ENCODE measurements at regions not wholly inside any gene's neighbourhood (a gene's known extent, or its start where the extent isn't known, plus 50 kb on each side); places are given as distances from the start of the nearest gene placed in this dataset.
"Not testable (repeated sequence)": the region's sequence is repeated elsewhere in the genome, so short reads cannot be mapped to it uniquely, and the experiment has no call there.

DNA sequence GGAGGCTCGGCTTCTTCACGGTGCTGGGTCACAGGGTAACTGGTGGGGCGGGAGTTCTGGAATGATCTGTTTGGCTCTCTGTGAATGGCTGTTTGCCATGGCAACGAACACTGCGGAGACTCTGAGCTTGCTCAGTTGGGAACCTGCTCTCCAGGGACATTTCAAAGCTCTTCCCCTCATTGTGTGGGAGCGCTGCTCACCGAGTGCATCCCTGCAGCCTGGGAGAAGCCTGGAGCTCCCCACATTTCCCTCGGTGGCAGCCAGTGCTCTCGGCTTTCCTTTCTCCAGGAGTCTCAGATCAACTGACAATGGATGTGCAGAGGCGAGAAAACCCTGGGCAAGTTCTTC, 57.6 kb upstream of the CACUL1 start:
- Histone ChIP-seq H3K4me1 (ENCODE audit: control insufficient read depth, insufficient read depth, low read length) (no peaks in the 10 kb centered on the region), H3K36me3 (ENCODE audit: control insufficient read depth in 2 of 2, insufficient read depth in 1 of 2, low read length in 2 of 2) (no peaks in the 10 kb centered on the region), H3K9me3 (ENCODE audit: control insufficient read depth, insufficient read depth, low read depth, low read length) (no peaks in the 10 kb centered on the region), H3K27ac (ENCODE audit: extremely low read depth, low read depth, low read length) (no peak overlapping the region), H3K4me3 (ENCODE audit: low read depth, low read length) (no peak overlapping the region)
- TF ChIP-seq, protein P1, sequence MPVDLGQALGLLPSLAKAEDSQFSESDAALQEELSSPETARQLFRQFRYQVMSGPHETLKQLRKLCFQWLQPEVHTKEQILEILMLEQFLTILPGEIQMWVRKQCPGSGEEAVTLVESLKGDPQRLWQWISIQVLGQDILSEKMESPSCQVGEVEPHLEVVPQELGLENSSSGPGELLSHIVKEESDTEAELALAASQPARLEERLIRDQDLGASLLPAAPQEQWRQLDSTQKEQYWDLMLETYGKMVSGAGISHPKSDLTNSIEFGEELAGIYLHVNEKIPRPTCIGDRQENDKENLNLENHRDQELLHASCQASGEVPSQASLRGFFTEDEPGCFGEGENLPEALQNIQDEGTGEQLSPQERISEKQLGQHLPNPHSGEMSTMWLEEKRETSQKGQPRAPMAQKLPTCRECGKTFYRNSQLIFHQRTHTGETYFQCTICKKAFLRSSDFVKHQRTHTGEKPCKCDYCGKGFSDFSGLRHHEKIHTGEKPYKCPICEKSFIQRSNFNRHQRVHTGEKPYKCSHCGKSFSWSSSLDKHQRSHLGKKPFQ (tag by site-specific recombination; IDR thresholded peaks at IDR 0.05), result no peak
- TF ChIP-seq, protein P2, sequence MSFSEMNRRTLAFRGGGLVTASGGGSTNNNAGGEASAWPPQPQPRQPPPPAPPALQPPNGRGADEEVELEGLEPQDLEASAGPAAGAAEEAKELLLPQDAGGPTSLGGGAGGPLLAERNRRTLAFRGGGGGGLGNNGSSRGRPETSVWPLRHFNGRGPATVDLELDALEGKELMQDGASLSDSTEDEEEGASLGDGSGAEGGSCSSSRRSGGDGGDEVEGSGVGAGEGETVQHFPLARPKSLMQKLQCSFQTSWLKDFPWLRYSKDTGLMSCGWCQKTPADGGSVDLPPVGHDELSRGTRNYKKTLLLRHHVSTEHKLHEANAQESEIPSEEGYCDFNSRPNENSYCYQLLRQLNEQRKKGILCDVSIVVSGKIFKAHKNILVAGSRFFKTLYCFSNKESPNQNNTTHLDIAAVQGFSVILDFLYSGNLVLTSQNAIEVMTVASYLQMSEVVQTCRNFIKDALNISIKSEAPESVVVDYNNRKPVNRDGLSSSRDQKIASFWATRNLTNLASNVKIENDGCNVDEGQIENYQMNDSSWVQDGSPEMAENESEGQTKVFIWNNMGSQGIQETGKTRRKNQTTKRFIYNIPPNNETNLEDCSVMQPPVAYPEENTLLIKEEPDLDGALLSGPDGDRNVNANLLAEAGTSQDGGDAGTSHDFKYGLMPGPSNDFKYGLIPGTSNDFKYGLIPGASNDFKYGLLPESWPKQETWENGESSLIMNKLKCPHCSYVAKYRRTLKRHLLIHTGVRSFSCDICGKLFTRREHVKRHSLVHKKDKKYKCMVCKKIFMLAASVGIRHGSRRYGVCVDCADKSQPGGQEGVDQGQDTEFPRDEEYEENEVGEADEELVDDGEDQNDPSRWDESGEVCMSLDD (tag by site-specific recombination; IDR thresholded peaks at IDR 0.05), result no peak
- TF ChIP-seq, protein P3, sequence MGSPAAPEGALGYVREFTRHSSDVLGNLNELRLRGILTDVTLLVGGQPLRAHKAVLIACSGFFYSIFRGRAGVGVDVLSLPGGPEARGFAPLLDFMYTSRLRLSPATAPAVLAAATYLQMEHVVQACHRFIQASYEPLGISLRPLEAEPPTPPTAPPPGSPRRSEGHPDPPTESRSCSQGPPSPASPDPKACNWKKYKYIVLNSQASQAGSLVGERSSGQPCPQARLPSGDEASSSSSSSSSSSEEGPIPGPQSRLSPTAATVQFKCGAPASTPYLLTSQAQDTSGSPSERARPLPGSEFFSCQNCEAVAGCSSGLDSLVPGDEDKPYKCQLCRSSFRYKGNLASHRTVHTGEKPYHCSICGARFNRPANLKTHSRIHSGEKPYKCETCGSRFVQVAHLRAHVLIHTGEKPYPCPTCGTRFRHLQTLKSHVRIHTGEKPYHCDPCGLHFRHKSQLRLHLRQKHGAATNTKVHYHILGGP (tag by site-specific recombination; IDR thresholded peaks at IDR 0.05), result no peak
- TF ChIP-seq, protein P4, sequence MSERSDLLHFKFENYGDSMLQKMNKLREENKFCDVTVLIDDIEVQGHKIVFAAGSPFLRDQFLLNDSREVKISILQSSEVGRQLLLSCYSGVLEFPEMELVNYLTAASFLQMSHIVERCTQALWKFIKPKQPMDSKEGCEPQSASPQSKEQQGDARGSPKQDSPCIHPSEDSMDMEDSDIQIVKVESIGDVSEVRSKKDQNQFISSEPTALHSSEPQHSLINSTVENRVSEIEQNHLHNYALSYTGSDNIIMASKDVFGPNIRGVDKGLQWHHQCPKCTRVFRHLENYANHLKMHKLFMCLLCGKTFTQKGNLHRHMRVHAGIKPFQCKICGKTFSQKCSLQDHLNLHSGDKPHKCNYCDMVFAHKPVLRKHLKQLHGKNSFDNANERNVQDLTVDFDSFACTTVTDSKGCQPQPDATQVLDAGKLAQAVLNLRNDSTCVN (tag by site-specific recombination; optimal IDR thresholded peaks at IDR 0.05), result no peak
- TF ChIP-seq ZBTB1 (tag by site-specific recombination; IDR thresholded peaks at IDR 0.05) (no peak), HOXD13 (CRISPR knock-in tag; IDR thresholded peaks at IDR 0.05; ENCODE audit: borderline replicate concordance) (no peak), ZNF549 (tag by site-specific recombination; IDR thresholded peaks at IDR 0.05) (no peak), ZNF394 (tag by site-specific recombination; IDR thresholded peaks at IDR 0.05; ENCODE audit: borderline replicate concordance) (no peak), ZNF146 (tag by site-specific recombination; IDR thresholded peaks at IDR 0.05) (no peak)
- TF ChIP-seq, protein P5, sequence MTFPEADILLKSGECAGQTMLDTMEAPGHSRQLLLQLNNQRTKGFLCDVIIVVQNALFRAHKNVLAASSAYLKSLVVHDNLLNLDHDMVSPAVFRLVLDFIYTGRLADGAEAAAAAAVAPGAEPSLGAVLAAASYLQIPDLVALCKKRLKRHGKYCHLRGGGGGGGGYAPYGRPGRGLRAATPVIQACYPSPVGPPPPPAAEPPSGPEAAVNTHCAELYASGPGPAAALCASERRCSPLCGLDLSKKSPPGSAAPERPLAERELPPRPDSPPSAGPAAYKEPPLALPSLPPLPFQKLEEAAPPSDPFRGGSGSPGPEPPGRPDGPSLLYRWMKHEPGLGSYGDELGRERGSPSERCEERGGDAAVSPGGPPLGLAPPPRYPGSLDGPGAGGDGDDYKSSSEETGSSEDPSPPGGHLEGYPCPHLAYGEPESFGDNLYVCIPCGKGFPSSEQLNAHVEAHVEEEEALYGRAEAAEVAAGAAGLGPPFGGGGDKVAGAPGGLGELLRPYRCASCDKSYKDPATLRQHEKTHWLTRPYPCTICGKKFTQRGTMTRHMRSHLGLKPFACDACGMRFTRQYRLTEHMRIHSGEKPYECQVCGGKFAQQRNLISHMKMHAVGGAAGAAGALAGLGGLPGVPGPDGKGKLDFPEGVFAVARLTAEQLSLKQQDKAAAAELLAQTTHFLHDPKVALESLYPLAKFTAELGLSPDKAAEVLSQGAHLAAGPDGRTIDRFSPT (tag by site-specific recombination; IDR thresholded peaks at IDR 0.05), result no peak
- TF ChIP-seq, protein P6, sequence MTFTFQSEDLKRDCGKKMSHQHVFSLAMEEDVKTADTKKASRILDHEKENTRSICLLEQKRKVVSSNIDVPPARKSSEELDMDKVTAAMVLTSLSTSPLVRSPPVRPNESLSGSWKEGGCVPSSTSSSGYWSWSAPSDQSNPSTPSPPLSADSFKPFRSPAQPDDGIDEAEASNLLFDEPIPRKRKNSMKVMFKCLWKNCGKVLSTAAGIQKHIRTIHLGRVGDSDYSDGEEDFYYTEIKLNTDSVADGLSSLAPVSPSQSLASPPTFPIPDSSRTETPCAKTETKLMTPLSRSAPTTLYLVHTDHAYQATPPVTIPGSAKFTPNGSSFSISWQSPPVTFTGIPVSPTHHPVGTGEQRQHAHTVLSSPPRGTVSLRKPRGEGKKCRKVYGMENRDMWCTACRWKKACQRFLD (tag by site-specific recombination; IDR thresholded peaks at IDR 0.05), result no peak
- TF ChIP-seq, protein P7, sequence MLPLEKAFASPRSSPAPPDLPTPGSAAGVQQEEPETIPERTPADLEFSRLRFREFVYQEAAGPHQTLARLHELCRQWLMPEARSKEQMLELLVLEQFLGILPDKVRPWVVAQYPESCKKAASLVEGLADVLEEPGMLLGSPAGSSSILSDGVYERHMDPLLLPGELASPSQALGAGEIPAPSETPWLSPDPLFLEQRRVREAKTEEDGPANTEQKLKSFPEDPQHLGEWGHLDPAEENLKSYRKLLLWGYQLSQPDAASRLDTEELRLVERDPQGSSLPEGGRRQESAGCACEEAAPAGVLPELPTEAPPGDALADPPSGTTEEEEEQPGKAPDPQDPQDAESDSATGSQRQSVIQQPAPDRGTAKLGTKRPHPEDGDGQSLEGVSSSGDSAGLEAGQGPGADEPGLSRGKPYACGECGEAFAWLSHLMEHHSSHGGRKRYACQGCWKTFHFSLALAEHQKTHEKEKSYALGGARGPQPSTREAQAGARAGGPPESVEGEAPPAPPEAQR (tag by site-specific recombination; IDR thresholded peaks at IDR 0.05), result no peak
- CTCF ChIA-PET, result interaction anchor here (0.6 kb wide), 1 partner anchor 24 kb away, joined by 5 read pairs; no protein-coding TSS in a partner anchor
- POLR2A ChIA-PET, result no interaction called here

DNA sequence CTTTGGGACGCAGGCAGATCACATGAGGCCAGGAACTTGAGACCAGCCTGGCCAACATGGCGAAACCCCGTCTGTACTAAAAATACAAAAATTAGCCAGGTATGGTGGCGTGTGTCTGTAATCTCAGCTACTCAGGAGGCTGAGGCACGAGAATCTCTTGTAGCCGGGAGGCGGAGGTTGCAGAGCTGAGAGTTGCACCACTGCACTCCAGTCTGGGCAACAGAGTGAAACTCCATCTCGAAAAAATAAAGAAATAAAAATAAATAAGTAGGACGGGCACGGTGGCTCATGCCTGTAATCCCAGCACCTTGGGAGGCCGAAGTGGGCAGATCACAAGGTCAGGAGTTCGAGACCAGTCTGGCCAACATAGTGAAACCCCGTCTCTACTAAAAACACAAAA, 58.2 kb upstream of the CACUL1 start:
- H3K4me1 ChIP-seq (ENCODE audit: control insufficient read depth, insufficient read depth, low read length); POLR2A ChIA-PET; H3K9me3 ChIP-seq (ENCODE audit: control insufficient read depth, insufficient read depth, low read depth, low read length); H3K4me3 ChIP-seq (ENCODE audit: low read depth, low read length); H3K36me3 ChIP-seq (ENCODE audit: control insufficient read depth in 2 of 2, insufficient read depth in 1 of 2, low read length in 2 of 2); H3K27ac ChIP-seq (ENCODE audit: extremely low read depth, low read depth, low read length): not testable (repeated sequence)
- CTCF ChIA-PET, result interaction anchor here (0.6 kb wide), 1 partner anchor 23 kb away, joined by 5 read pairs; no protein-coding TSS in a partner anchor
